HG03469 (cell line): ENCODE measurements at regions not wholly inside any gene's neighbourhood (a gene's known extent, or its start where the extent isn't known, plus 50 kb on each side); places are given as distances from the start of the nearest gene placed in this dataset.

Experiments
- ATAC-seq: cut with Tn5 transposase; IDR thresholded peaks from one replicate; pipeline ENCODE4 v1.9.1; 2021; ENCODE audit warnings: mild to moderate bottlenecking, moderate library complexity, moderate number of reproducible peaks; ENCODE audit not compliant: unreplicated experiment

- no peak for ATAC-seq
These were observed 304.4 kb upstream of the SALL3 start for GRCh38 chr18:78675231-78675630.

- no peak for ATAC-seq
These were observed 302.8 kb upstream of the SALL3 start for GRCh38 chr18:78676622-78677482.

- no peak for ATAC-seq
These were observed 301.9 kb upstream of the SALL3 start for GRCh38 chr18:78677483-78678317.

DNA sequence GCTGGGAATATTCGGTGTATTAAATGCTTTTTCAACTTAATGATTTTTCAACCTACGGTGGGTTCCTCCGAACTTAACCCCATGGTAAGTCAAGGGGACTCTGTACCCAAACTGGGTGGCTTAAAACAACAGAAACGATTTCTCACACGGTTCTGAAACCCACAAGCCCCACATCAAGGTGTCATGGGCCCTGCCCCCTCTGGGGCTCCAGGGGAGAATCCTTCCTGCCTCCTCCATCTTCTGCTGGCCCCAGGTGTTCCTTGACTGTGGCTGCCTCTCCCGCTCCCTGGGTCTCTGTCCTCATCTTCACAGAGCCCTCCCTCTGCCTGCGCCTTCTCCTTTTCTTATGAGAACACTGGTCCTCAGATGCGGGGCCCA, 301.3 kb upstream of the SALL3 start:
- no peak for ATAC-seq

DNA sequence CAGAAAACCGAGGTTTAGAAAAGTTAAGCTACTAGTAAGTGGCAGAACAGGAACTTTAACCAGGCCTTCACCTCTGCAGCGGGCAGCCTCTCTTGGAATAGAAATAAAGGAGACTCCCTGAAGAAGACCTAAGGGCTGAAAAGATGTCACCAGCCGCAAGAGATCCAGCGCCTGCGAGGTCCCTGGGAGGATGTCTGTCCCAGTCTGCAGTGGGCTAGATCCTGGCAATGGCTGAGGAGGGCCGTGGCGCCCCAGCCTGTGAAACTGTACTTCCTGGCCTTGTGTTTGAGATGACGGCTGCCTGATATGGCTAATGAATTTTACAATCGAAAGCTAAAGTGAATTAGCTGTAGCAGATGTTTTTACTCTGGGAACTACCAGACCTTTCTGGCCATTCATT, 300.6 kb upstream of the SALL3 start:
- ATAC-seq: no peak

GRCh38 chr18:78679613-78680260, 299.9 kb upstream of the SALL3 start:
- ATAC-seq: no peak

DNA sequence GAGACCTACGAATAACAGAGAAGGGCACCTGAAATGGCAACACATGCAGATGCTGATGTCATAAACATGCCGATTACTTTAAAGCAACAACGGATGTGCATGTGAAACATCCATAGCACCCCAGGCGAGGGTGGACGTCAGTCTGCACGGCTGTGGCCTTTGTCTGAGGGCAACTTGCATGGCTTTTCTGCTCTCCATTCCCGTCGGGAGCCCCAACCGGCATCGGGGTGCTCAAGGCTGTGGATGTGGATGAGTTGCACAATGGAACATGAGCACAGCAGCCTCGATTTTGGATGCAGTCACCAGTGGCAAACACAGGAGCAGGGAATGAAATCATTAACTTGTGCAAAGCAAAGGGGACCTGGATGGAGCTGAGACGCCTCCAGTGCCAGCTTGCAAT, 298.2 kb upstream of the SALL3 start:
- no peak for ATAC-seq

DNA sequence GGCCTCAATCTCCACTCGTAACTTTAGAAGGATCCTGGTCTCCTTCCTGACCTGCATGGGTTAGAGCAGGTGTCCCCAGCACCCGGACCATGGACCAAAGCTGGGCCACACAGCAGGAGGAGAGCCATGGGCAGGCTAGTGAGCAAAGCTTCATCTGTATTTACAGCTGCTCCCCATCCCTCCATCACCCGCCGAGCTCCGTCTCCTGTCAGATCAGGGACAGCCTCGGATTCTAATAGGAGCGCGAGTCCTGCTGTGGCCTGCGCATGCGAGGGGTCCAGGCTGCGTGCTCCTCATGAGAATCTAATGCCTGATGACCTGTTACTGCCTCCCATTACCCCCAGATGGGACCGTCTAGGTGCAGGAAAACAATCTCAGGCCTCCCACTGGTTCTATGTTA, 297.7 kb upstream of the SALL3 start:
- no peak for ATAC-seq

DNA sequence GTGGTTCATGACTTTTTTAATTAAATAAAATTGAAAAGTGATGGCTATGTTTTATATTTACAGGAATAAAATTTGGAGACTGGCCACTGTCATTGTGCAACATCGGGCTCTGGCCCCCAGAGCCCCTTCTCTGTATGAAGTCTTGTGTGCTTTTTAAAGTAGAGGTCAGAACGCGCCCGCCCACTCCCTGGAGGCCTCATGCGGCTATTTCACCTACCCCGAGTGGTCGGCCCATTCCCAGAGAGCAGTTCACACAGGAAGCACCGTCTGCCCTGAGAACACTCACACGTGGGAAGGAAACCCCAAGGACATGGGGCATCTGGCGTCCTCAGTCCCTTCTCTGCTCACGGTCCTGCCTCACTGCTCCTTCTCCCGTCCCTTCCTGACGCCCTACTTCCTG, 296.9 kb upstream of the SALL3 start:
- ATAC-seq: no peak

GRCh38 chr18:78683191-78684010, 296.2 kb upstream of the SALL3 start:
- ATAC-seq: no peak

DNA sequence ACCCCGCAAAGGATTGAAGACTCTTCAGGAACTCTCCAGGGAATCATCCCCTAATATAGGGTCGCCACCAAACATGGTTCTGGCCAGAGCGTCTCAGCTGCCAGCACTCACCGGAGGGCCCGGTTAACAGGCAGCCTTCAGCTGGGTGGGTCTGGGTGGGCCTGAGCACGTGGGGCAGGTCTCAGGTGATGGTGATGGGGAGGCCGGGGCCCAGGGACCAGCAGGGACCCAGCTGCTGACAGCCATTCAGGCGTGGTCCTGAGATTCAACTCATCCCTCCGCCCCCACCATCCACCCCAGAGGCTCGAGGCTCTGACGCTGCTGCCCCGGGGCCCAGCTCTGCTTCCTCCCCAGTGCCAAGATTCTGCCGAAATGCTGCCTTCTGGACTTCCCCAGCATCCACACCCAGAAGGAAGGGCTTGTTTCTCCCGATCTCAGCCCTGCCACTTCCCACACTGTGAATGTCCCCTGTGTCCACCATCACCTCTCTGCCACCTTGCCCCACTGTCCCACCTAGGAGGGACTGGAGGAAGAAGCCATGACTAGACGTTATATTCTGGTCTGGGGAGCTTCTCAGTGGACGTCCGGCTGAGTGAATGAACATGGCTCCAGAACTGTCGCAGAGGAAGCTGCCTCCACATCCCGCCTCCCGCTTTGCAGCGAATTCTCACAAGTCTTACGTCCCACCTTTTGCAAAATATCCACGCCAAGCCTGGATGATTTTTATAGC, 294.2 kb upstream of the SALL3 start:
- ATAC-seq: no peak

- ATAC-seq: no peak
These were observed 293.6 kb upstream of the SALL3 start for GRCh38 chr18:78685980-78686530.

- no peak for ATAC-seq
These were observed 292.5 kb upstream of the SALL3 start for GRCh38 chr18:78686976-78687685.

- no peak for ATAC-seq
These were observed 291.9 kb upstream of the SALL3 start for GRCh38 chr18:78687736-78688135.

- ATAC-seq: no peak
These were observed 291.4 kb upstream of the SALL3 start for GRCh38 chr18:78688249-78688648.

DNA sequence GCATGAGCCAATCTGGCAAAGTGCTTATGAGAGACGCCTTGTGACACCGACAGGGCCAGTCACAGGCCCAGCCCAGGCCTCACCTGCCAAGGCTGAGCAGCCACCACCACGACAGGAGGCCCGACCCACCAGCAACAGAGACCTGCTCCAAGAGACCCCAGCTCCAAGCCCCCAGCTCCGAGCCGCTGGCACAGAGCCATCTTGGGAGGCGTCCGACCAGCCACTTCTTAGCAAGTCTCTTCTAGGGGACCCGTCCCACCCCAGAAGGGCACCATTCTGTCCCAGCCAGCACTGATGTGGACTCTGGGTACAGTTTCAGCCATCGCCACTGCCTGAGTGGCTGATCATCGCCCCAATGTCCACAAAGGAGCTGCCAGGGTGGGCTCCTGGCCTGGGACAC, 290.7 kb upstream of the SALL3 start:
- no peak for ATAC-seq

GRCh38 chr18:78689606-78690005, 290.0 kb upstream of the SALL3 start:
- no peak for ATAC-seq

- ATAC-seq: no peak
These were observed 287.5 kb upstream of the SALL3 start for GRCh38 chr18:78692105-78692504.

DNA sequence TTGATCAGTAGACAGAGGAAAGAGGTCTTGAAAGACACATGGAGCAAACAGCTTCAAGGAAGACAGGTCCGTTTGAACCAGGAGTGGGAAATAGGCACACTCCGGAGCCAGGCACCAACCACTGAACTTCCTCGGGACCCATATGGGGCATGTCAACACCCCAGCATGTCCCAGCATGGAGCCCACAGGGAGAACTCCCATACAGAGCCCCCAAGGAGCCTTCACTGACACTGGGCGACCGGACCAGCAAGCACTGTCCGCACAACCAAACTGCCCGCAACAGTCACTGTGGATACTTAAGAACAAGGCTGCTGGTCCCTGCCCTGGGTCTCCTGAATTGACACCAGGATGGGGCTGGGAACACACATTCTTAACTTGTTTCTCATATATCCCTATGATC, 286.2 kb upstream of the SALL3 start:
- ATAC-seq: no peak
